D721Med (cell line): ENCODE measurements at regions not wholly inside any gene's neighbourhood (a gene's known extent, or its start where the extent isn't known, plus 50 kb on each side); places are given as distances from the start of the nearest gene placed in this dataset.

Experiments
- DNase-seq: peaks from one replicate; pipeline ENCODE4 v3.0.0; 2011; ENCODE audit warnings: low spot score; ENCODE audit not compliant: insufficient read length
- FAIRE-seq: peaks from 2 replicates; lab custom pipeline; 2011; peaks lifted over from hg19 to GRCh38; lab: Jason Lieb, UNC
- TF ChIP-seq, protein P1 (sequence below): IDR thresholded peaks from 2 replicates; pipeline ENCODE4 v1.5.1; 2012; ENCODE audit warnings: mild to moderate bottlenecking, control low read depth; ENCODE audit not compliant: insufficient read depth; ENCODE audit errors: missing control alignments

DNA sequence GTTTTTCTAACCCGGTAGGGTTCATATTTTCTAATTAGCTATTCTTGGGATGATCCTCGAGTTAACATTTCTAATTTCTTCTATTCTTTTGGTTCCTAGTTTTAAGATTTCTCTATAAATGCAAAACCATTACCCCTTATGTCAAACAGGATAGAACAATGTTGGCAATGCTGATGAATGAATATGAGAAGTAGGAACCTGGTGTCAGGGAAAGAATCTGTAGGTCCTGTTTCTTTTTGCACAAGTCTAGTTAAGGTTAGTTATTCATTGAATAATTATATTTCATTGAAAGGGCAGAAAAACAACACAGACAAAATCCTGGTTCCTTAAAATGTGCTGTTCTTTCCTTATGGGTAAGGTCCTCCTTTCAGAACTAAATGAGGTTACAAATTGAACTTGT, 766.4 kb upstream of the FAM98A start:
- DNase-seq (no peak), FAIRE-seq (no peak)
- TF ChIP-seq, protein P1, sequence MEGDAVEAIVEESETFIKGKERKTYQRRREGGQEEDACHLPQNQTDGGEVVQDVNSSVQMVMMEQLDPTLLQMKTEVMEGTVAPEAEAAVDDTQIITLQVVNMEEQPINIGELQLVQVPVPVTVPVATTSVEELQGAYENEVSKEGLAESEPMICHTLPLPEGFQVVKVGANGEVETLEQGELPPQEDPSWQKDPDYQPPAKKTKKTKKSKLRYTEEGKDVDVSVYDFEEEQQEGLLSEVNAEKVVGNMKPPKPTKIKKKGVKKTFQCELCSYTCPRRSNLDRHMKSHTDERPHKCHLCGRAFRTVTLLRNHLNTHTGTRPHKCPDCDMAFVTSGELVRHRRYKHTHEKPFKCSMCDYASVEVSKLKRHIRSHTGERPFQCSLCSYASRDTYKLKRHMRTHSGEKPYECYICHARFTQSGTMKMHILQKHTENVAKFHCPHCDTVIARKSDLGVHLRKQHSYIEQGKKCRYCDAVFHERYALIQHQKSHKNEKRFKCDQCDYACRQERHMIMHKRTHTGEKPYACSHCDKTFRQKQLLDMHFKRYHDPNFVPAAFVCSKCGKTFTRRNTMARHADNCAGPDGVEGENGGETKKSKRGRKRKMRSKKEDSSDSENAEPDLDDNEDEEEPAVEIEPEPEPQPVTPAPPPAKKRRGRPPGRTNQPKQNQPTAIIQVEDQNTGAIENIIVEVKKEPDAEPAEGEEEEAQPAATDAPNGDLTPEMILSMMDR = no peak

DNA sequence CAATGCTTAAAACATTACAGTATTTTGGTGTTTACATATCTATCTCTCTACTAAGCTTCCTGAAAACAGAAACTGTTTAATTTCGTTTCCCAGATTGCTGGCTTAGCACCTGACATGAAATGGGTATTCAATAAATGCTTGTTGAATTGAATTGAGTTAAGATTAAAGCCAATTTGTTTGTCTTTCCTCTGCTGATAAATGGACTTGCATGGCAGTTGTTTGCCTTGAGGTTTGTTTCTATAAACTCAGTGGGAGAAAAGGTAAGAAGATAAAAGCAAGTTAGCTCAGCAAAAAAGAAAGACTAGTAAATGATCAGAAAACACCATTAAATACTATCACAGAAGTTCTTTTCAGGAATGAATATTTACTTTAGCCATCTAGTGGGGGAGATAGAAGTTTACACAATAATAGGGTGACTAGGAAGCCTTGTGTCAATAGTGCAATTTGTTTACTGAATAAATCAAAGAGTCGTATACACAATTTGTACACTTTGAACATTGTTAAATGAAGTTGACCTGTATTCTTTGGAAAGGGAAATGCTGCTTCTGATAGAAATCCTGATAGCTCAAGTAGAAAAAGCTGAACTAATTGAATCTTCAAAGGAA, 754.5 kb upstream of the FAM98A start:
- TF ChIP-seq, protein P1 = no peak
- FAIRE-seq (peak; percentile 53), DNase-seq (no peak)

DNA sequence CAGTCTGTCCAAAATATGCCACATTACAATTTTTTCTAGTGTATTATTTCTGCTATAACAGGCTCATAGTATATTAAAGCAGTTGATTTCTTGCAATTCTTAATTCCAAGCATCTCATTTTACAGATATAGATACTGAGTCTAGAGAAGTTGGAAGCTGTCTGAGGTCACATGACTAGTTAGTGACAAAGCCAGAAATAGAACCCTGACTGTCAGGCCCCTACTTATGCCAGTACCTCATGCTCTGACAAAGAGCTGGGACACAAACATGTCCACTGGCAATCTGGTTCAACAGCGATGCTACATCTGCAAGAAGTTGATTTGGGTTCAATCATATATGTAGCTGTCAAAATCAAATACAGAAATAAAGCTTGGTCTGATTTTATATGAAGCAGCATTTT, 750.4 kb upstream of the FAM98A start:
- FAIRE-seq = no peak
- TF ChIP-seq, protein P1 = no peak
- DNase-seq = no peak

DNA sequence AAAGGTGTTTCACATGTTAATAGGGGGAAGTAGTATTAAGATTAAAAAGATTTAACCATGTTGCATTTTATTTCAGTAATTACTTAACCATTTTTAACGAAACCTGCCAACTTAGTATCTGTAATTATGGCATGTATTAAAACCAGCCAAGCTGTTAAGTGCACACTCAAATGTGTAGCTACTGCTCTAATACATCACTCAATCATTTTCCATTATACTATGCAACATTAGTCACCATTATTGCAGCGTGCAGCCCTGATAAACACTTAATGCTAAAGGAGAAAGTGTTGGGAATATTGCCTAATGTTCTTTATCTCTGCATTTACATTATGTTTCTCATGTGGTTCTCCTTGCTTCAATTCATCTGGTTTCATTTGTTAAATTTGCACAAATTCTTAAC, 745.9 kb upstream of the FAM98A start:
- FAIRE-seq (no peak), DNase-seq (no peak)
- TF ChIP-seq, protein P1 = no peak

DNA sequence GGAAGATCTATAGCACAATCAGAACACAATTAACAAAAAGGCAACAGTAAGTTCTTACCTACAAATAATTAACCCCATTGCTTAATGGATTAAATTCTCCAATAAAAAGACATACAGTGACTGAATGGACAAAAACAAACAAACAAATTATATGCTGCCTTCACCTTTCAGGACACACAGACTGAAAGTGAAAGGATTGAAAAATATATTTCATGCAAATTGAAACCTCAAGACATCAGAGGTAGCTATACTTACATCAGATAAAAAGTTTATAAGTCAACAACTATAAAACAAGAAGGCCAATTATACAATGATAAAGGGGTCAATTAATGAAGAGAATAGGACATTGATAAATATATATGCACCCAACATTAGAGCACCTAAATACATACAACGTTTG, 741.2 kb upstream of the FAM98A start:
- TF ChIP-seq, protein P1 = no peak
- no peak for DNase-seq
- no peak for FAIRE-seq

DNA sequence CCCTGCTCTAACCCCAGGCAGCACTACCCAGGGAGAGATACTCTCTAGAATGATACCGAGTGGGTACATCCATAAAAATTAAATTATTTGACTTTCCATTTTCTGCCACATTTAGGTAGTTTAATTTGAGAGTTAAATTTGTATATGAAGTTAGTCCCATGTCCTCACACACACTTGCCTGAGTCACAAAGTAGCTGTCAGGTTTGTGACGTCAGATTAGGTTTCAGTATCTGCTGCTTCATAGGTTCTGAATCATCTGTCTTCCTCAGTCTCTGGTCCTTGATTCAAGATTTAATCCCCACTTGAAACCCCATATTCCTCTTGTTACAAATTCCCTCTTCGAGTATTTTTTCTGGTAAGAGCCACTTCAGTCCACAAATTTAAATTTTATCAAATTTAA, 738.6 kb upstream of the FAM98A start:
- DNase-seq (no peak), FAIRE-seq (no peak)
- TF ChIP-seq, protein P1 = no peak

DNA sequence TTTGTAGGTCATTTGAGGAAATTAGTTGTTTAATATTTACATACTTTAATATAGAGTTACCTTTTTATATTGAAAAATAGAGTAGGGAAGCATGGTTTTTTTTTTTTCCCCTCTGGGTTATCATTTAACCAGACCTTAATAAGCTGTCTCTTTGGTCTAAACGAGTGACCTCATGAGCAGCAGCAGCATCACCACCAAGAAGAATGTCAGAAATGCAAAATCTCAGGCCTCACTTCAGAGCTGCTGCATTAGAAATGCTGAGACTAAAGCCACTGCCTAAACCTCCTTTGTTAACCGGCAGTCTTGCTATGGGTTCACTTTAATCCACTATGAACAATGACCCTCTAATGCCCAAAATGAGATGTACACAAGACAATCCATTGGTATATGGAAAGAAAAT, 733.7 kb upstream of the FAM98A start:
- FAIRE-seq (no peak), DNase-seq (no peak)
- TF ChIP-seq, protein P1 = no peak
